ENCODE measurements at regions not wholly inside any gene's neighbourhood (a gene's known extent, or its start where the extent isn't known, plus 50 kb on each side); places are given as distances from the start of the nearest gene placed in this dataset.

DNA sequence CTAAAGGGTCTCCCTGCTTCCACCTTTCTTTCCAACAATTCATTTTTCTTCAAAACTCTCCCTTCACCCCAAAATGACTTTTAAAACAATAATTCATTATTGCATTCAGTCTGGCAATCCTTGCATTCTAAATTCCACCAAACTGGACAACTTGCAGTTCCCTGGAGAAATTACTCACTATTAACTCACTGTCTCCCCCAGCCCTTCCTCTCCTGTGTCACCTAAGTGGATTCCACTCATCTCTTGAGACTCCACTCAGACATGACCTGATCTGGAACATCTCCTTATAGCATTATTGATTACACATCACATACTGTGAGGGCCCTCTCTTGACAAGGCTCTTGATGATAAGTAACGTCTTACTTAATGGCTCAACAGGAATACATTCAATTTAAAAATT lies 257.1 kb downstream of the BRINP2 start:
- Histone ChIP-seq H3K23ac (ENCODE audit: low read depth, low read length) (no peak overlapping the region), H2BK15ac (ENCODE audit: low read depth, low read length) (no peak overlapping the region), H3K56ac (ENCODE audit: extremely low read depth, insufficient read depth, low read length) (no peak overlapping the region), H3K4me2 (ENCODE audit: low read depth, low read length) (no peak overlapping the region), H2BK120ac (ENCODE audit: low read depth, low read length) (no peak overlapping the region), H3K79me1 (ENCODE audit: low read depth in 1 of 2, low read length in 2 of 2) (no peaks in the 10 kb centered on the region), H2BK20ac (ENCODE audit: low read depth, low read length) (no peak overlapping the region), H4K8ac (ENCODE audit: low read depth in 2 of 2, low read length in 2 of 2) (no peak overlapping the region), H3K9me3 (ENCODE audit: control insufficient read depth, insufficient read depth, low read length) (no peaks in the 10 kb centered on the region), H4K91ac (ENCODE audit: insufficient read depth, low read depth, low read length) (no peak overlapping the region), H3K9ac (ENCODE audit: low read depth, low read length) (no peak overlapping the region), H2BK5ac (ENCODE audit: low read depth, low read length, poor library complexity, severe bottlenecking) (no peak overlapping the region), H4K5ac (ENCODE audit: low read depth, low read length) (no peak overlapping the region), H2AFZ (replicated peaks; ENCODE audit: low read length, poor library complexity) (no peak overlapping the region), H3K4ac (ENCODE audit: low read depth, low read length) (no peak overlapping the region), H2AK9ac (replicated peaks; ENCODE audit: low read depth, low read length, poor library complexity) (no peak overlapping the region), H3K18ac (ENCODE audit: low read depth, low read length) (no peak overlapping the region), H3K36me3 (ENCODE audit: control insufficient read depth, insufficient read depth, low read length) (no peaks in the 10 kb centered on the region), H4K20me1 (ENCODE audit: insufficient read depth, low read length) (no peaks in the 10 kb centered on the region), H3K4me1 (ENCODE audit: control insufficient read depth, insufficient read depth, low read length) (no peaks in the 10 kb centered on the region), H3K14ac (replicated peaks; ENCODE audit: low read depth, low read length) (no peak overlapping the region), H2AK5ac (ENCODE audit: low read depth, low read length) (no peak overlapping the region), H3K27me3 (ENCODE audit: control insufficient read depth, insufficient read depth, low read length) (no peaks in the 10 kb centered on the region), H3K4me3 (ENCODE audit: insufficient read depth, low read depth, low read length) (no peak overlapping the region), H3K27ac (ENCODE audit: insufficient read depth, low read length) (no peak overlapping the region), H3K9me1 (ENCODE audit: insufficient read depth, low read length) (no peaks in the 10 kb centered on the region)
- dilution Hi-C loops (cut with HindIII; ENCODE audit: low sequenced_read_pairs, unreplicated experiment) (no loop called here), in situ Hi-C loops (cut with MboI; ENCODE audit: low sequenced_read_pairs) (no loop called here), intact Hi-C loops (cut with micrococcal nuclease) (no loop called here)
- ChIA-PET CTCF (no interaction called here), POLR2A (ENCODE audit: unreplicated experiment) (no interaction called here)
- WGBS, 2 experiments (ENCODE audit: extremely low coverage in 2 of 2, insufficient read length in 1 of 2) = no CpG with 5 or more reads among the region's 1 CpG
- no TSS peak for BruUV-seq (replicated peaks)
- DNase-seq (no peak), ATAC-seq (ENCODE audit: low read depth) (no peak)
- TF ChIP-seq RAD21 (IDR thresholded peaks at IDR 0.05; ENCODE audit: low read length) = no peak
- TF ChIP-seq RCOR1 (IDR thresholded peaks at IDR 0.05; ENCODE audit: insufficient replicate concordance, low read length) = no peak
- TF ChIP-seq POLR2A (IDR thresholded peaks at IDR 0.05; ENCODE audit: low read depth, low read length) = no peak
- TF ChIP-seq, protein P1, sequence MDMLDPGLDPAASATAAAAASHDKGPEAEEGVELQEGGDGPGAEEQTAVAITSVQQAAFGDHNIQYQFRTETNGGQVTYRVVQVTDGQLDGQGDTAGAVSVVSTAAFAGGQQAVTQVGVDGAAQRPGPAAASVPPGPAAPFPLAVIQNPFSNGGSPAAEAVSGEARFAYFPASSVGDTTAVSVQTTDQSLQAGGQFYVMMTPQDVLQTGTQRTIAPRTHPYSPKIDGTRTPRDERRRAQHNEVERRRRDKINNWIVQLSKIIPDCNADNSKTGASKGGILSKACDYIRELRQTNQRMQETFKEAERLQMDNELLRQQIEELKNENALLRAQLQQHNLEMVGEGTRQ (IDR thresholded peaks at IDR 0.05; ENCODE audit: low read depth, low read length) = no peak
- TF ChIP-seq BHLHE40 (IDR thresholded peaks at IDR 0.05; ENCODE audit: low read depth, low read length) = no peak
- no peak for TF ChIP-seq MAFK (IDR thresholded peaks at IDR 0.05; ENCODE audit: low read depth, low read length)
- TF ChIP-seq ELK1 (IDR thresholded peaks at IDR 0.05; ENCODE audit: borderline replicate concordance, low read depth, low read length) = no peak
- no peak for TF ChIP-seq FOS (IDR thresholded peaks at IDR 0.05; ENCODE audit: low read depth, low read length)
- no peak for TF ChIP-seq NFE2L2 (IDR thresholded peaks at IDR 0.05; ENCODE audit: low read depth, low read length)
- TF ChIP-seq SMC3 (IDR thresholded peaks at IDR 0.05; ENCODE audit: low read depth, low read length) = no peak
